Stimulated activated CD8-positive, alpha-beta memory T cell treated with anti-CD3 and anti-CD28 coated beads, Interleukin-7, amount 100 ng/mL, for 48 hours (primary cell): ENCODE measurements at regions not wholly inside any gene's neighbourhood (a gene's known extent, or its start where the extent isn't known, plus 50 kb on each side); places are given as distances from the start of the nearest gene placed in this dataset.
"Not testable (repeated sequence)": the region's sequence is repeated elsewhere in the genome, so short reads cannot be mapped to it uniquely, and the experiment has no call there.

Experiments
- DNase-seq, 2 donors: peaks; one replicate each; pipeline ENCODE4 v3.0.0-alpha.2; 2020; ENCODE audit warnings: low read depth in 1 of 2; ENCODE audit errors: extremely low read depth in 1 of 2

- no peak for DNase-seq
Measured at GRCh38 chr5:4579679-4580078, 560.5 kb upstream of the ADAMTS16 start.

GRCh38 chr5:4580772-4581171 is 559.4 kb upstream of the ADAMTS16 start:
- no peak for DNase-seq

- DNase-seq = no peak
Measured at GRCh38 chr5:4581289-4581688, 558.8 kb upstream of the ADAMTS16 start.

GRCh38 chr5:4584982-4585381 is 555.1 kb upstream of the ADAMTS16 start:
- no peak for DNase-seq

GRCh38 chr5:4613440-4613839 is 526.7 kb upstream of the ADAMTS16 start:
- no peak for DNase-seq

GRCh38 chr5:4614088-4614487 is 526.0 kb upstream of the ADAMTS16 start:
- no peak for DNase-seq

GRCh38 chr5:4615369-4615768 is 524.8 kb upstream of the ADAMTS16 start:
- DNase-seq = not testable (repeated sequence)

- DNase-seq = no peak
Measured at GRCh38 chr5:4625206-4625896, 514.8 kb upstream of the ADAMTS16 start.

GRCh38 chr5:4627131-4627530 is 513.0 kb upstream of the ADAMTS16 start:
- no peak for DNase-seq

GRCh38 chr5:4627929-4628328 is 512.2 kb upstream of the ADAMTS16 start:
- DNase-seq = no peak

- DNase-seq = no peak
Measured at GRCh38 chr5:4628645-4629385, 511.3 kb upstream of the ADAMTS16 start.

GRCh38 chr5:4630031-4630430 is 510.1 kb upstream of the ADAMTS16 start:
- no peak for DNase-seq

- no peak for DNase-seq
Measured at GRCh38 chr5:4634342-4634741, 505.8 kb upstream of the ADAMTS16 start.

- no peak for DNase-seq
Measured at GRCh38 chr5:4636378-4636777, 503.8 kb upstream of the ADAMTS16 start.

GRCh38 chr5:4639946-4640345 is 500.2 kb upstream of the ADAMTS16 start:
- DNase-seq = no peak

- DNase-seq = no peak
Measured at GRCh38 chr5:4640795-4641194, 499.3 kb upstream of the ADAMTS16 start.

GRCh38 chr5:4642525-4642924 is 497.6 kb upstream of the ADAMTS16 start:
- no peak for DNase-seq

GRCh38 chr5:4643190-4643589 is 496.9 kb upstream of the ADAMTS16 start:
- DNase-seq = no peak

GRCh38 chr5:4643960-4644359 is 496.2 kb upstream of the ADAMTS16 start:
- DNase-seq = no peak

GRCh38 chr5:4646715-4647375 is 493.3 kb upstream of the ADAMTS16 start:
- no peak for DNase-seq

- DNase-seq = no peak
Measured at GRCh38 chr5:4647955-4648354, 492.2 kb upstream of the ADAMTS16 start.
